ENCODE measurements at regions not wholly inside any gene's neighbourhood (a gene's known extent, or its start where the extent isn't known, plus 50 kb on each side); places are given as distances from the start of the nearest gene placed in this dataset.
A peak's percentile ranks its signal among the peaks of the same experiment; 100 is the strongest.

DNA sequence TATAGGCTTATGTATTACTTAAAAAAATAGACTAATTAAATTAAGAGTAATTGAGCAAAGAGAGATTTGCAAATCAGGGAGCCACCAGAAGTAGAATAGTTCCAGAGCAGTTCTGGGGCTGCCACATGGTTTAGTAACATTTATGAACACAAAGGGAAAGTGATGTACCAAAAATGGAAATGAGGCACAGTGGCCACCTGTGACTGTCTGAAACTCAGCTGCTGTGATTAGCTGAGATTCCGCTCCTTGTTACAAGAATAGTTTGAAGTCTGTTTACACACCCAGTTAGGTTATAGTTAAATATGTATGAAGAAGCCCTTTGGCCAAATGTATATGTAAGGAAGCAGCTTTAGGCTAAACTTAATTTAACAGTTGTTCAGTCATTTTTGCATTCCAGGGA is 901.5 kb upstream of the CHORDC1 start:
- Histone ChIP-seq H3K27me3 (replicated peaks; ENCODE audit: insufficient read depth, low read depth, low read length, poor library complexity) (no peaks in the 10 kb centered on the region), H3K36me3 (ENCODE audit: insufficient read depth, low read length, poor library complexity, severe bottlenecking) (no peaks in the 10 kb centered on the region), H3K27ac (ENCODE audit: low read depth, low read length, poor library complexity, severe bottlenecking) (no peak overlapping the region), H3K4me3 (ENCODE audit: low read depth, low read length, poor library complexity, severe bottlenecking) (no peak overlapping the region), H3K9me3 (ENCODE audit: low read depth, low read length, poor library complexity, severe bottlenecking) (no peaks in the 10 kb centered on the region), H3K4me1 (ENCODE audit: insufficient read depth, low read length, poor library complexity, severe bottlenecking) (no peaks in the 10 kb centered on the region)
- BruUV-seq (replicated peaks) = no TSS peak
- ChIA-PET CTCF (no interaction called here), POLR2A (ENCODE audit: low non-redundant PET) (no interaction called here)
- intact Hi-C loops (cut with micrococcal nuclease; ENCODE audit: unreplicated experiment) = no loop called here
- TF ChIP-seq, protein P1, sequence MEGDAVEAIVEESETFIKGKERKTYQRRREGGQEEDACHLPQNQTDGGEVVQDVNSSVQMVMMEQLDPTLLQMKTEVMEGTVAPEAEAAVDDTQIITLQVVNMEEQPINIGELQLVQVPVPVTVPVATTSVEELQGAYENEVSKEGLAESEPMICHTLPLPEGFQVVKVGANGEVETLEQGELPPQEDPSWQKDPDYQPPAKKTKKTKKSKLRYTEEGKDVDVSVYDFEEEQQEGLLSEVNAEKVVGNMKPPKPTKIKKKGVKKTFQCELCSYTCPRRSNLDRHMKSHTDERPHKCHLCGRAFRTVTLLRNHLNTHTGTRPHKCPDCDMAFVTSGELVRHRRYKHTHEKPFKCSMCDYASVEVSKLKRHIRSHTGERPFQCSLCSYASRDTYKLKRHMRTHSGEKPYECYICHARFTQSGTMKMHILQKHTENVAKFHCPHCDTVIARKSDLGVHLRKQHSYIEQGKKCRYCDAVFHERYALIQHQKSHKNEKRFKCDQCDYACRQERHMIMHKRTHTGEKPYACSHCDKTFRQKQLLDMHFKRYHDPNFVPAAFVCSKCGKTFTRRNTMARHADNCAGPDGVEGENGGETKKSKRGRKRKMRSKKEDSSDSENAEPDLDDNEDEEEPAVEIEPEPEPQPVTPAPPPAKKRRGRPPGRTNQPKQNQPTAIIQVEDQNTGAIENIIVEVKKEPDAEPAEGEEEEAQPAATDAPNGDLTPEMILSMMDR (conservative IDR thresholded peaks at IDR 0.05; ENCODE audit: low read depth, low read length) = no peak
- no peak for DNase-seq (ENCODE audit: low spot score)

DNA sequence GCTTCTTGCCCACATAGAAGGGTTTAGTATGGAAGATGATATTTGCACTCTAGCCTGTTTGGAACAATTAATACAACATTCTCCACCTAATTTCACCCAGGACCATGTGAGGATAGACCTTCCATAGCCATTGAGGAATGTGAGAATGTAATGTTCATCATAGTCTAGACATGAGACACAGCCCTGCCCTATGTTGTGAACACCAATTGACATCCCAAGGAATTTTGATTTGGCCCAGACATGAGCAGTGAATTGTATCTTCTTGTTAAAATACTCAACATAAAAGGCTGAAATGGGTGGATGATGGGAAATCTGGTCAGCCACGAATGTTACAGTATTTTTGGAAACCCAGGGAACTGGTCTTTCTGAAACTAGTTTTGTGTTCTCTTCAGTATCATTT is 892.3 kb upstream of the CHORDC1 start:
- Histone ChIP-seq H3K4me1 (ENCODE audit: insufficient read depth, low read length, poor library complexity, severe bottlenecking) (no peaks in the 10 kb centered on the region), H3K27me3 (replicated peaks; ENCODE audit: insufficient read depth, low read depth, low read length, poor library complexity) (no peaks in the 10 kb centered on the region), H3K27ac (ENCODE audit: low read depth, low read length, poor library complexity, severe bottlenecking) (no peak overlapping the region), H3K4me3 (ENCODE audit: low read depth, low read length, poor library complexity, severe bottlenecking) (no peak overlapping the region), H3K36me3 (ENCODE audit: insufficient read depth, low read length, poor library complexity, severe bottlenecking) (no peaks in the 10 kb centered on the region), H3K9me3 (ENCODE audit: low read depth, low read length, poor library complexity, severe bottlenecking) (no peaks in the 10 kb centered on the region)
- intact Hi-C loops (cut with micrococcal nuclease; ENCODE audit: unreplicated experiment) = loop anchor here (10.0 kb wide), 1 partner anchor 70 kb away; no protein-coding TSS in a partner anchor
- ChIA-PET CTCF (no interaction called here), POLR2A (ENCODE audit: low non-redundant PET) (no interaction called here)
- no peak for DNase-seq (ENCODE audit: low spot score)
- BruUV-seq (replicated peaks) = no TSS peak
- no peak for TF ChIP-seq EZH2 (IDR thresholded peaks at IDR 0.05; ENCODE audit: borderline replicate concordance, low read depth, low read length, poor library complexity, severe bottlenecking)
- TF ChIP-seq, protein P1 (conservative IDR thresholded peaks at IDR 0.05; ENCODE audit: low read depth, low read length) = no peak

DNA sequence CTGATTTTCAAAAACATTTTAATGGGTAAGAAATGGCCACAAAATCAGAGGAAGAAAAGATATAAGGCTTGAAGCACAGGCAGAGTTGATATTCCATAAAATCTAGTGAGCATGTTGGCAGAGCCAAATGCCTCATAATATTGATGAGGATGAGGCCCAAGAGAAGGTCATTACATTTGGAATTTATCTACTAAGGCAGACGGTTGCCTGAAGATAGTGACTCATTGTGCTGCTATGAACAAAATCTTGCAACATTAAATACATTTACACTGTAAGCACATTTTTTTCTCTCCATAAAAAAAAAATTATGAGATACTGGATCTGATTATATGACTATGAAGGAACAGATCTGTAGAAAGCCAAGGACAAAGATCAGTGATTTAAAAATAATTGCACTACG is 881.4 kb upstream of the CHORDC1 start:
- DNase-seq (ENCODE audit: low spot score) = peak; percentile 51
- ChIA-PET POLR2A (ENCODE audit: low non-redundant PET) (no interaction called here), CTCF (no interaction called here)
- intact Hi-C loops (cut with micrococcal nuclease; ENCODE audit: unreplicated experiment) = no loop called here
- no peak overlapping the region for H3K4me3 ChIP-seq (ENCODE audit: low read depth, low read length, poor library complexity, severe bottlenecking)
- H3K36me3 ChIP-seq (ENCODE audit: insufficient read depth, low read length, poor library complexity, severe bottlenecking) = no peaks in the 10 kb centered on the region
- H3K27ac ChIP-seq (ENCODE audit: low read depth, low read length, poor library complexity, severe bottlenecking) = no peak overlapping the region
- no peaks in the 10 kb centered on the region for H3K4me1 ChIP-seq (ENCODE audit: insufficient read depth, low read length, poor library complexity, severe bottlenecking)
- H3K27me3 ChIP-seq (replicated peaks; ENCODE audit: insufficient read depth, low read depth, low read length, poor library complexity) = no peaks in the 10 kb centered on the region
- no peak for TF ChIP-seq EZH2 (IDR thresholded peaks at IDR 0.05; ENCODE audit: borderline replicate concordance, low read depth, low read length, poor library complexity, severe bottlenecking)
- TF ChIP-seq, protein P1 (conservative IDR thresholded peaks at IDR 0.05; ENCODE audit: low read depth, low read length) = no peak
- BruUV-seq (replicated peaks) = no TSS peak
- H3K9me3 ChIP-seq (ENCODE audit: low read depth, low read length, poor library complexity, severe bottlenecking) = no peaks in the 10 kb centered on the region
